HG02943 (cell line): ENCODE measurements at regions not wholly inside any gene's neighbourhood (a gene's known extent, or its start where the extent isn't known, plus 50 kb on each side); places are given as distances from the start of the nearest gene placed in this dataset.
"Not testable (repeated sequence)": the region's sequence is repeated elsewhere in the genome, so short reads cannot be mapped to it uniquely, and the experiment has no call there.

Source experiments
- ATAC-seq: cut with Tn5 transposase; IDR thresholded peaks from one replicate; pipeline ENCODE4 v1.9.1; 2021; ENCODE audit warnings: mild to moderate bottlenecking, low read depth, moderate library complexity; ENCODE audit not compliant: unreplicated experiment

DNA sequence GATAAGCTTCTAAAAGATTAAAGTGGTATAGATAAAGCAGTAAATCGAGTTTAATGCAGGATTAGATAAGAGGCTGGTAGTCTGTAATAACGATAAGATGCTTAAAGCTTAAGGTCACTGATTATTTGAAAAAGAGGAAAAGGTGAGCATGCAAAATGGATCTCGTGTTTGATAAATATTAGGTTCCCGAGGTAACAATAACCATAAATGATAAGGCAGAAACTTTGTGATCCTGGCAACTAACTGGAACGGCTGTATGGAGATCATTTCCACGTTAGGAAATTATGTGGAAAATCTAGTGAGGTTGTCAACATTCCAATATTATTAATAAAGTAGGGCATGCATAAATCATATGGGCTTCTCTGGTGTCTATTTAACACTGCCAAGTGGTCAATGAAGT, 255.5 kb downstream of the EFCAB11 start:
- no peak for ATAC-seq

DNA sequence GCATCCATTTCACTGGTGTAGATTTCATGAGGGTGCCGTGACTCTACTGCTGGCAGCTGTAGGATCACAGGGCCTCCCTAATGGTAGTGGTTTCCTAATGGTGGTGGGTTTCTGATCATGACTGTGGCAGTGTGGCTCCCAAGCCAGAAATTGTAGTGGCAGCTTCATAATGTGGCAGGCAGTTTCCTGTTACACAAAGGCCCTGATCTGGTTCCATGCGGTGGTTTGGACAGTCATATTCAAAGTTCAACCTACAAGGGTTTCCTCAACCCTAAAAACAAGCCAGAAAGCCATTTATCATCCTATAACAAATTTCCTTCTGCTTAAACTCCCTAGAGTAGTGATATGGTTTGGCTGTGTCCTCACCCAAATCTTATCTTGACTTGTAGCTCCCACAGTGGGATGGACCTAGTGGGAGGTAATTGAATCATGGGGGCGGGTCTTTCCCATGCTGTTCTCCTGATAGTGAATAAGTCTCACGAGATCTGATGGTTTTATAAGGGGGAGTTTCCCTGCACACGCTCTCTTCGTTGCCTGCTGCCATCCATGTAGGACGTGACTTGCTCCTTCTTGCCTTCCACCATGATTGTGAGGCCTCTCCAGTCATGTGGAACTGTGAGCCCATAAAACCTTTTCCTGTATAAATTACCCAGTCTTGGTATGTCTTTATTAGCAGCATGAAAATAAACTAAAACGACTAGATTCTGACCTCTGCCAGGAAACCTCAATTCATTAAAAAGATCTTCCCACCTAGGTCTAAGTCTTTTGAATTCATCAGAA, 257.1 kb downstream of the EFCAB11 start:
- no peak for ATAC-seq

- no peak for ATAC-seq
Measured at GRCh38 chr14:89695846-89696245, 258.7 kb downstream of the EFCAB11 start.

DNA sequence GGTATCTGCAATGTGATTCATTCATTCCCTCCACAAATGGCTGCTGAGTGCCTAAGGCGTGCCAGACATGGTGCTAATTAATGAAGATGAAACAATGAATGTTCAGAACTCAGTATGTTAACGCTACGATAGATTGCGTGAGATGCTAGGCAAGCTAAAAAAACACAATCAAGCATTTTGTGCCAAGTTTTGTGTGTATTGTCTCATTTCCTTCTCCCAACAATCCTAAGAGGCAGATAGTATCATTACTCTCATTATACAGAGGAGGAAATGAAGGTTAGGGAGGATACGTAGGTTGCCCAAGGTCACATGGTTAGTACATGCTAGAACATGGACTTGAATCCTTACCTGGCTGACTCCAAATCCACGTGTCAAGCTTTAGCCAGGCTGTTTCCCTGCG, 264.4 kb downstream of the EFCAB11 start:
- ATAC-seq: no peak

GRCh38 chr14:89689711-89690110, 264.8 kb downstream of the EFCAB11 start:
- ATAC-seq: not testable (repeated sequence)

GRCh38 chr14:89688507-89689211, 265.9 kb downstream of the EFCAB11 start:
- ATAC-seq: no peak

DNA sequence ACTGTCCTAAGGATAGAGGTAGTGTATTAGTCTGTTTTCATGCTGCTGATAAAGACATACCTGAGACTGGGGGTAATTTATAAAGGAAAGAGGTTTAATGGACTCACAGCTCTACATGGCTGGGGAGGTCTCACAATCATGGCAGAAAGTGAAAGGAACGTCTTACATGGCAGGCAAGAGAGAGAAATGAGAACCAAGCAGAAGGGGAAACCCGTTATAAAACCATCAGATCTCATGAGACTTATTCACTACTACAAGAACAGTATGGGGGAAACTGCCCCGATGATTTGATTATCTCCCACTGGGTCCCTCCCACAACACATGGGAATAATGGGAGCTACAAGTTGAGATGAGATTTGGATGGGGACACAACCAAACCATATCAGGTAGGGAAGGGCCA, 267.4 kb downstream of the EFCAB11 start:
- ATAC-seq: not testable (repeated sequence)

- no peak for ATAC-seq
Measured at GRCh38 chr14:89684139-89684538, 267.1 kb upstream of the FOXN3 start.

DNA sequence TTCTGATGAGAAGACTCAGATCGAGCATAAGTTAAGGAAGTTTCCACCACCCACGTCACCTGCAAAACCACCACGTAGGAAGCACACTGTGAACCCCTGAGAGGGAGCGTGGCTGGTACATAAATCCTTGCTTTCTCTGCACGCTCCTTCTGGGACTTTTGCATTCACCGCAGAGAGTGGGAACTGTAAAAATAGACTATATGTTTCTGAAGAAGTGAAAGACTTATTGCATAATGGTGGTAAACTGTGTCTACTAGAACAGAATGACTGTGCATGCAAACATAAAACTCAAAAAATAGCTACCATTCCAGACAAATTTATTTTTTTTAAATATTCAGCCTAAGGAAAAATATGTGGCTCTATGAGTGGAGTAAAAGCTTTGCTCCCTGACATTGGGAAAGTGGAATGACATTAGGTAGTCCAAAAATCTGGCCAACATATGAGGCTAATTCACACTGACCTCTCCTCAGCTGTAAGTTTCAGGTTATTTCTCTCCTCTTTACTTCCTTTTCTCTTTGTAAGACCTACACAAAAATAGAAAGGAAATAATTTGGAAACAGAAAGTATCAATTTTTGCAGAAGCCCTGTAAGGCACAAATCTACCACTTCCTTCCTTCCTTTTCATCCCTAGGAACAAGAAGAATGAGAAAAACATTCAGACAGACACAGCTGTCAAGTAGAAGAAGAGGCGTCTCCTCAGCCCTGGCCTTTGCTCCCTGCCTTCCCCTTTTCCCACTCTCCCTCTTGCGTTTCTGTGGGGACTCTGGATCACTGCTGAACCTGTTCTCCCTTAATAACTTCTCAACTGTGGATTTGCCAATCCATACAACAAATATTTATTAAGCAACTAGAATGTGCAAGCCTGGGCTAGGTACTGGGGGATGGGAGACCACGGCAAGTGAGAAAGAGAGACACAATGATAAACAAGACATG, 264.3 kb upstream of the FOXN3 start:
- ATAC-seq: peak; percentile 63

GRCh38 chr14:89680156-89680555, 263.1 kb upstream of the FOXN3 start:
- no peak for ATAC-seq

- no peak for ATAC-seq
Measured at GRCh38 chr14:89678768-89679167, 261.7 kb upstream of the FOXN3 start.

DNA sequence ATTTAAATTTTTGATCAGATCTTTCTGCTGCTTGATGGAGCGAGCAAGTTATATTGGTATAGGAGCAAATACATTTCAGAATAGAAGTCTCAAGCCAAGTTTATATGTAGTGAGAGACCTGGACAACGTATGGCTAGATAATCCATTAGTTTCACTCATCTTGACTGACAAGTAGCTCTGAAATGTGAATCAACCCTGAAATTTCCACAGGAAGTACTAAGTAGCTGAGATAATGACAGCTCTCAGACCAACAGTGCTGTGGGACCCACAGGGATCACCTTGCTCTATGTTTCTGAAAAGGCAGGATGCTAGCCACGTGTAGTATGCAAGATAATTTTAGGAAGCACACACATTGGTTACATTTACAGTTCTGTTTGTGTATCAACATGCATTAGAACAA, 258.6 kb upstream of the FOXN3 start:
- ATAC-seq: no peak

DNA sequence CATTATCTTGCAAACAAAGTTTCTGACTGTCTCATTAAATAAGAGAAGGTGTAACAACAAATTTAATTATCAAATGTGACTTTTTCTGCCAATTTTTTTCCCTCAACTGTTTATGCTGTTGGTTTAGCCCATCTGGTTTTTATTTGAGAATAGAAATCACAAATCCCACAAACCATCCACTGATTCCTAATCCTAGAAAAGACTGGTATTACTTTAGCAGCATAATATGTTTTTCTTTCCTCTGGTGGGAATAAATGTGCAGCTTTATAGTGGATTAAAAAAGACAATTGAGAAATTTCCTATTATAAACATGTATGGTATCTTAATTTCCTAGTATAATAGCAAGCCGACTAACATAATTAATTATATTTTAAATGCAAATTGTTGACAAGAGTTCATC, 257.9 kb upstream of the FOXN3 start:
- no peak for ATAC-seq

DNA sequence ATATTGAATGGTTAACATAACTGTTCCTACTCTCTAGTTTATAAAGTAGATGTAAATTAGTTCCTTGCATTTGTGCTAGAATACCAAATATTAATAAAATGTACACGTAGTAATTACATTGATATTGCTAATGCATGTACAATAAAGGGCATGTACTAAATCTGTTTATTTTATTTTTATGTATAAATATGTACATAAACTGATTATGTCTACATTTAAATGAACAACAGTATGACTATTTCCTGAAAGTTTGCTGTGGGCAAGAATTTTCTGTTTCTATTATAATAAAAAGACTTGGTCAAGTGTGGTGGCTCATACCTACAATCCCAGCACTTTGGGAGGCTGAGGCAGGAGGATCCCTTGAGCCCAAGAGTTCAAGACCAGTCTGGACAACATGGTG, 257.2 kb upstream of the FOXN3 start:
- no peak for ATAC-seq

DNA sequence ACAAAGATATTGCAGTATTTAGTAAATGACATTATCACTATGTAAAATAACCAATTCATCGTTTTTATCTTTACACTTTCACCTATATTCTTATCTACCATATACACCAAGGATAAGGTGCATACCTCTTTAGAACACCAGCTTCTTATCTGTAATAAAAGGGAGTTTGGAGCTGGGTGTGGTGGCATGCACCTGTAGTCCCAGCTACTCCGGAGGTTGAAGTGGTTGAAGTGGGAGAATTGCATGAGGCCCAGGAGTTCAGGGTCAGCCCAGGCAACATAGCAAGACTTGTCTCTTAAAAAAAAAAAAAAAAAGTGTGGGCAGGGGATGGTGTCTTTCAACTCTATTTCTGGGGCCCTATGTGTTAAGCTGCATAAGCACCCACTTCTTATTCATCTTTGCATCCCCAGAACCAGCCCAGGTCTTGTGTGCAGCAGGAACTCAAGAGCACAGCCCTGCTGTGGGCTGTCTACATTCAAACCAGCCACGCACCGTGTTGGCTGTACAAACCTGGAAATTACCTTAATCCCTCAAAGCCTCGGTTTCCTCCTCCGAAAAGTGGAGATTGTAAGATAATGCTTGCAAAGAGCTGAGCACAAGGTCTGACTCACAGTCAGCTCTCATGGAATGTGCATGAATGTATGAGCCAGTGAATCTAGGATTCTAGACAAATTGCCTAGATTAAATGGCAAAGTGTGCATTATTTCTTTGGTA, 256.6 kb upstream of the FOXN3 start:
- no peak for ATAC-seq

DNA sequence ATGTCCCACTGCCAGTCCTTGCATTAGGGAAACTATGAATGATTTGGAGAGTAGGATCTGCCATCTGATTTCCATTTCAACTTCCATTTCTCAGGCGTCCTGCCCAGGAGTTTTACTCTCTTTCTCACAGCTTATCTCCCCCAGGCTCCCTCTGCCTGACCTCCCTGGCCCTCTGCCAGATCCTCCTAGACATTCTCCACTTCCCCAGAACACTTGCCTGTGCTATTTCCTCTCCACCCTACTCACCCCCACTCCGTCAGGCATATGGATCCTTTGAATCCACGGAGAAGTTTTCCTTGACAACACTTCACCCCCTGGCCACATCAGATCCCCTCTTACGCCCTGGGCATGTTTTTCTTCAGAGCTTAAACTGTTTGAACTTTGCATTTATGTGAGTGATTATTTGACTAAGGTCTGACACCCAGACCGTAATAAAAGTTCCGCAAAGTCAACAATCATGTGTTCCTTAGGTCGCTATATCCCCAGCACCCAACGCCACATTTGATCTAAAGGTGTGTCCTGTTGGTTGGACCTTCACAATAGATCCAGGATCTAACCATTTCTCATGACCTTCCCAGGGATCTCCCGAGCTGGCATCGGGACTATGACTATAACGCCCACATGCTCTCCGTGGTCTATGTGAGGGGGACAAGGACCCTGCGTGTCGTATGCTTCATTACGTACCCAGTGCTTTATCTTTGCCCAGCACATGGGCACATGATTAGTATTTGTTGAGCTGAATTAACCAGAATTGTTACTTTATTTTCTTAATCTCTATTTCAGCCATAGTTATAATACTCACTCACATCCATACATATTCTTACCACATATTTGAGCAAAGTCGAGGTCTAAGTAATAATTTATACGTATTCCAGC, 255.8 kb upstream of the FOXN3 start:
- ATAC-seq: no peak

DNA sequence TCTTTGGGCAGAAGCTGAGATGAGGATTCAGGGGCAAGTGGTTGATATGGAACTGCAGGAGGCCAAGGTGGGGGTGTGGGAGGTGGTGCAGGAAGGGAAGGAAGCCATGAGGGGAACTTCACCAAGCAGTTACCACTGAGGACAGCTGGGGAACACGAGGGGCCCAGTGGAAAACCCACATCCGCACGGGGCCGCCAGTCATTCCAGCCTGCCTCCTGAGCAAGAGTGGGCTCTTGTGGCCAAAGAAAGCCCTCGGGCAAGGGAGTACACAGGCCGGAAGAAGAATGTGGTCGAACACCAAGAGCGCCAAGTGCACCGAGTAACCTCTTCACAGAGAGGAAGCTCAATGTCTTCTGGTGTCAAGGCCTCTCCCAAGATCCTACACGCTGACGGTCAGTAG, 252.2 kb upstream of the FOXN3 start:
- no peak for ATAC-seq

- ATAC-seq: no peak
Measured at GRCh38 chr14:89667983-89668382, 250.9 kb upstream of the FOXN3 start.

DNA sequence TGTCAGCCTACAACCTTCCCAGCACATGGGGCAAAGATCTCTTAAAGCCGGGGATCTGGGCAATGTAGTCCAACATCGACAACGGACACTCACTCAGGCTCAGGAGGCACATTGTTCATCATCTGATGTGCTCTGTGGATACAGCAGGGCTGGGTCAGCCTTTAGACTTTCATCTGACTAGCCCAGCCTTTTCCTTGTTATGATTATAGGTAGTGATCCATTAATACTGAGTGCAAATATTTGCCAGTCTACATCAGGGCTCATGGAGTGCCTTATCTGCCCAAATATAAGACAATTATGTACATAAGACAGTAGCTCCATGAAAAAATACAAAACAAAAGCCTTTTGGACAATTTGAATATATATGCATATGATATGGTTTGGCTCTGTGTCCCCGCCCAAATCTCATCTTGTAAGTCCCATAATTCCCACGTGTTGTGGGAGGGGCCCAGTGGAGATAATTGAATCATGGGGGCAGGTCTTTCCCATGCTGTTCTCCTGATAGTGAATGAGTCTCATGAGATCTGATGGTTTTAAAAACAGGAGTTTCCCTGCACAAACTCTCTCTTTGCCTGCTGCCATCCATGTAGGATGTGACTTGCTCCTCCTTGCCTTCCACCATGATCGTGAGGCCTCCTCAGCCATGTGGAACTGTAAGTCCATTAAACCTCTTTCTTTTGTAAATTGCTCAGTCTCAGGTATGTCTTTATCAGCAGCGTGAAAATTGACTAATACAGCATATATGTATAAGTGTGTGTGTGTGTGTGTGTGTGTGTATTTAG, 248.5 kb upstream of the FOXN3 start:
- ATAC-seq: not testable (repeated sequence)
